ENCODE measurements at regions not wholly inside any gene's neighbourhood (a gene's known extent, or its start where the extent isn't known, plus 50 kb on each side); places are given as distances from the start of the nearest gene placed in this dataset.

DNA sequence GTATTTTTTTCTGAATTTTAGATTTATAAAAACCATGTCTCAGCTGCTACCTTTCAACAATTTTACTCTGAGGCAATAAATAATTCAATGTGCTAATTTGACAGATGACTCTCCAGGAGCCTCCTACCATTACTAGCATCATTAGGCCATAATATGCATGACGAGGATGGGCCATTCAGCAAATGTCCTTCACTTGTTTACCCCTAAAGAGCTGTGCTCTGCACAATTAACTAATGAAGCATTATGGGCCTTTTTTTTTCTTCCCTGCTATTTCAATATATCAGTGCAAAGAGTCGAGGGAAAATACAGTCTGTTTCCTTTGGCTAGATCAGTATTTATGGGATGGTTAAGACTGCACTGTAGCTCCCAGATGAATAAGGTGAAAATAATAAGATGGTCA, 627.2 kb downstream of the ISL1 start:
- TF ChIP-seq, protein P1, sequence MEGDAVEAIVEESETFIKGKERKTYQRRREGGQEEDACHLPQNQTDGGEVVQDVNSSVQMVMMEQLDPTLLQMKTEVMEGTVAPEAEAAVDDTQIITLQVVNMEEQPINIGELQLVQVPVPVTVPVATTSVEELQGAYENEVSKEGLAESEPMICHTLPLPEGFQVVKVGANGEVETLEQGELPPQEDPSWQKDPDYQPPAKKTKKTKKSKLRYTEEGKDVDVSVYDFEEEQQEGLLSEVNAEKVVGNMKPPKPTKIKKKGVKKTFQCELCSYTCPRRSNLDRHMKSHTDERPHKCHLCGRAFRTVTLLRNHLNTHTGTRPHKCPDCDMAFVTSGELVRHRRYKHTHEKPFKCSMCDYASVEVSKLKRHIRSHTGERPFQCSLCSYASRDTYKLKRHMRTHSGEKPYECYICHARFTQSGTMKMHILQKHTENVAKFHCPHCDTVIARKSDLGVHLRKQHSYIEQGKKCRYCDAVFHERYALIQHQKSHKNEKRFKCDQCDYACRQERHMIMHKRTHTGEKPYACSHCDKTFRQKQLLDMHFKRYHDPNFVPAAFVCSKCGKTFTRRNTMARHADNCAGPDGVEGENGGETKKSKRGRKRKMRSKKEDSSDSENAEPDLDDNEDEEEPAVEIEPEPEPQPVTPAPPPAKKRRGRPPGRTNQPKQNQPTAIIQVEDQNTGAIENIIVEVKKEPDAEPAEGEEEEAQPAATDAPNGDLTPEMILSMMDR (IDR thresholded peaks at IDR 0.05), result no peak
- TF ChIP-seq POLR2A (IDR thresholded peaks at IDR 0.05), result no peak
